BJ (cell line): ENCODE measurements at regions not wholly inside any gene's neighbourhood (a gene's known extent, or its start where the extent isn't known, plus 50 kb on each side); places are given as distances from the start of the nearest gene placed in this dataset.

ENCODE experiments used
- CTCF ChIA-PET: fragments of 350-600 bp; formaldehyde crosslinking; extraction: SDS; loops from one replicate; lab custom pipeline; 2021; ENCODE audit warnings: antibody characterized with exemption, inconsistent platforms; lab: Yijun Ruan, JAX
- POLR2A ChIA-PET: fragments of 300-600 bp; sonication (Branson Sonifier 250); formaldehyde crosslinking; extraction: SDS; loops from one replicate; lab custom pipeline; 2021; ENCODE audit warnings: antibody characterized with exemption; lab: Charles Lee
- DNase-seq: peaks from one replicate; pipeline ENCODE4 v3.0.0-alpha.2; 2011; ENCODE audit warnings: low read depth
- H3K27me3 ChIP-seq: 2 replicates; pipeline ENCODE4 v1.6.0; 2011; ENCODE audit warnings: low read length; ENCODE audit not compliant: control insufficient read depth, insufficient read depth
- H3K36me3 ChIP-seq: 2 replicates; pipeline ENCODE4 v1.5.1; 2011; ENCODE audit warnings: low read length; ENCODE audit not compliant: control insufficient read depth, insufficient read depth
- H3K4me3 ChIP-seq: 2 replicates; pipeline ENCODE4 v1.5.1; 2011; ENCODE audit warnings: low read depth, mild to moderate bottlenecking, control low read depth, low read length
- TF ChIP-seq, protein P1 (sequence below): IDR thresholded peaks from 2 replicates; pipeline ENCODE4 v1.5.1; 2011; ENCODE audit warnings: low read depth, mild to moderate bottlenecking, control low read depth, inconsistent platforms, low read length, moderate library complexity; ENCODE audit not compliant: insufficient read depth

DNA sequence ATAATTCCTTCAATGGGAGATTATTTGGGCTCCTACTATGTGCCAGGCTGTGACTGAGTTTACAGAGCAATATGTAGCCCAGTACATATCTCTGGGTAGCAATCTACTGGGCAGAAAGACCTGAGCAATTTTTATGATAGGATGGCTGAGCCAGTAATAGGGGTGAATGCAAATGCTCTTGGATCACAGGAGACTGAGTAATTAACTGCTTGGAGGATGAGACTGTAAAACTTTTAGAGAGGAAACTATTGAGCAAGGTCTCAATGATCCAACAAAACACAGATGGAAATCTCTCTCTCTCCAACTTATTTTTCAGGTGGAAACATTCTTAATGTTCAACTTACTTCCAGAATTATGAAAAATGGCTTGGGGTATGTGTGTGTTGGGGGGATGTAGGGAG is 402.2 kb downstream of the AEBP2 start:
- Histone ChIP-seq H3K36me3 (no peaks in the 10 kb centered on the region), H3K4me3 (no peak overlapping the region), H3K27me3 (no peaks in the 10 kb centered on the region; the same call in 1 of the 2 replicates)
- ChIA-PET POLR2A (no interaction called here), CTCF (no interaction called here)
- DNase-seq: no peak
- TF ChIP-seq, protein P1, sequence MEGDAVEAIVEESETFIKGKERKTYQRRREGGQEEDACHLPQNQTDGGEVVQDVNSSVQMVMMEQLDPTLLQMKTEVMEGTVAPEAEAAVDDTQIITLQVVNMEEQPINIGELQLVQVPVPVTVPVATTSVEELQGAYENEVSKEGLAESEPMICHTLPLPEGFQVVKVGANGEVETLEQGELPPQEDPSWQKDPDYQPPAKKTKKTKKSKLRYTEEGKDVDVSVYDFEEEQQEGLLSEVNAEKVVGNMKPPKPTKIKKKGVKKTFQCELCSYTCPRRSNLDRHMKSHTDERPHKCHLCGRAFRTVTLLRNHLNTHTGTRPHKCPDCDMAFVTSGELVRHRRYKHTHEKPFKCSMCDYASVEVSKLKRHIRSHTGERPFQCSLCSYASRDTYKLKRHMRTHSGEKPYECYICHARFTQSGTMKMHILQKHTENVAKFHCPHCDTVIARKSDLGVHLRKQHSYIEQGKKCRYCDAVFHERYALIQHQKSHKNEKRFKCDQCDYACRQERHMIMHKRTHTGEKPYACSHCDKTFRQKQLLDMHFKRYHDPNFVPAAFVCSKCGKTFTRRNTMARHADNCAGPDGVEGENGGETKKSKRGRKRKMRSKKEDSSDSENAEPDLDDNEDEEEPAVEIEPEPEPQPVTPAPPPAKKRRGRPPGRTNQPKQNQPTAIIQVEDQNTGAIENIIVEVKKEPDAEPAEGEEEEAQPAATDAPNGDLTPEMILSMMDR: no peak

DNA sequence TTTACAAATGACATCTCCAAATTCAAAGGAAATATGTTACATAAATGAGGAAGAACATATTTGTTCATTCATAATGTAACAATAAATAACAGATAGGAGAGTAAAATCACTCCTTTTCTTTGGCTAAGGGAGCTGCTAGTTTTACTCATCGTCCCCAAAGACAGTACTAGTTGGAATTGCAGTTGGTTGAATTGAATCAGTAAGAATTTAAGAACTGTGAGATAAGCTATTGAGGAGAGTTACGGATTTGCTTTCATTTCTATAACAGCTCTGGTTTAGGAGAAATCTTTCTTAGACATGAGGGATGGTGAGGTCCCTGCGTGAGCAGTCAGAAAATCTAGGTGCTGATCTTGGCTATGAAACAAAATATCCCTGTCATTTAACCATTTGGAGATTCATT is 402.8 kb downstream of the AEBP2 start:
- no peak for DNase-seq
- TF ChIP-seq, protein P1: no peak
- CTCF ChIA-PET: interaction anchor here (0.6 kb wide), 1 partner anchor 696 kb away, joined by 3 read pairs; no protein-coding TSS in a partner anchor
- Histone ChIP-seq H3K36me3 (no peaks in the 10 kb centered on the region), H3K27me3 (no peaks in the 10 kb centered on the region; the same call in 1 of the 2 replicates), H3K4me3 (no peak overlapping the region)
- POLR2A ChIA-PET: no interaction called here

GRCh38 chr12:19844224-19844623 is 404.9 kb downstream of the AEBP2 start:
- ChIA-PET POLR2A (no interaction called here), CTCF (interaction anchor here (1.1 kb wide), 1 partner anchor 27 kb away, joined by 3 read pairs; no protein-coding TSS in a partner anchor)
- Histone ChIP-seq H3K4me3 (no peak overlapping the region), H3K27me3 (no peaks in the 10 kb centered on the region; the same call in 1 of the 2 replicates), H3K36me3 (no peaks in the 10 kb centered on the region)
- no peak for DNase-seq
- TF ChIP-seq, protein P1: no peak

DNA sequence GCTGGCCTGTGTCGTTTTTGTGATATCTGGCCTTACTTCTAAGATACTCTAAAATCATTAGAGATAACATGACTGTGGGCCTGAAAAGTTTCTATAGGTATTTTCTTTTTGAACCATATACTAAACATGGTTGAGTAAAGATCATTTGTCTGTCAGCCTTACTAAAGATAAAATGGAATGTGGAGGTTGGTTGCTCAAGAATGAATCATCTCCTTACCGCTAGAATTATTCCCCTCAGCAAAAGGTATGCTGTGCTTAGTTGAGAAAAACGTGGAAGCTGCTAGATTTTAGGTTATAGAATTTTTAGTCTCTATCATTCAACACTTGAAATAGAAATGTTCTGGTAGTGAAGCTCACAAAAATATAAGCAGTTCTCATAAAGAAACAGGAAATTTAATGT is 407.3 kb downstream of the AEBP2 start:
- no peaks in the 10 kb centered on the region; the same call in 1 of the 2 replicates for H3K27me3 ChIP-seq
- POLR2A ChIA-PET: no interaction called here
- no peak overlapping the region for H3K4me3 ChIP-seq
- CTCF ChIA-PET: interaction anchor here (0.9 kb wide), 1 partner anchor 11 kb away, joined by 3 read pairs; no protein-coding TSS in a partner anchor
- TF ChIP-seq, protein P1: no peak
- DNase-seq: no peak
- no peaks in the 10 kb centered on the region for H3K36me3 ChIP-seq

DNA sequence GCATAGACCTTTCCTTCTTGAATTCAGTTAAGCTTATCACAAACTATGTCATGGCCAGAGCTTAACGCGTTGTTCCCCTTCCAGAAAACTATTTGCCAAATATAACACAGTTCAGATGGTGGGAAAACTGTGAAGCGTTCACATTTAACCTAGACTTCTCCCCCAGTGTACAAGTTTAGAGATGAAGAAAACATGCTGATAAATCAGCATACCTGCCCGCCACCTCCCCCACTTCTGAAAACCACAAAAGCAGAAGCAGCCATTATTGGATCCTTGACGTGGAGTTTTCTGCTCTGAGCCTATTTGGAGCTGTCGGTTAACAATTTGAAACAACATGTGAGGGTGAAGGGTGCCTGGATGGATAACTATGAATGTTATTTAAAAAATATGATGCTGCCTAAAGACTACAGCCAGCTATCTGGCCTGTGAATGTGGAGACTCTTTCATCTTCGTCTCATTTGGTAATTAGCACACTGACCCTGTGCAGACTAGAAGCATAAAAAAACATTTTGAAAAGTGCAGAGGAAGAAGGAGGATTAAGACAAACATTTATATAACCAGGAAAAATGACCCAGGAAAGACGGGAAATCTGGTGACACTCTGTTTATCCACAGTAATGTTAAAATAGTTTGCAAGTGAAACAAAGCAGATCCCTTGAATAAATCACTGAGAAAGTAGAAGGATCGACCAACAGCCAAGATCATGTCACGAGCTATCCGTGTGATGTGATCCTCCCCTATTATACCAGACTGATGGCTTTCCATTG is 408.2 kb downstream of the AEBP2 start:
- H3K4me3 ChIP-seq: no peak overlapping the region
- H3K36me3 ChIP-seq: no peaks in the 10 kb centered on the region
- TF ChIP-seq, protein P1: no peak
- DNase-seq: no peak
- POLR2A ChIA-PET: no interaction called here
- CTCF ChIA-PET: interaction anchor here (0.9 to 1.4 kb wide), 3 partner anchors 10 to 71 kb away, joined by 3 read pairs; no protein-coding TSS in a partner anchor
- no peaks in the 10 kb centered on the region; the same call in 1 of the 2 replicates for H3K27me3 ChIP-seq
